Sigmoid colon (tissue), 4 donors: ENCODE measurements at regions not wholly inside any gene's neighbourhood (a gene's known extent, or its start where the extent isn't known, plus 50 kb on each side); places are given as distances from the start of the nearest gene placed in this dataset.

Source experiments
- EP300 ChIP-seq, 4 donors: sonication (generic); formaldehyde crosslinking; IDR thresholded peaks; one replicate each; pipeline ENCODE4 v1.6.1; 2017; ENCODE audit warnings: antibody characterized with exemption in 4 of 4
- POLR2A ChIP-seq, 2 donors: fragments of 450-650 bp; IDR thresholded peaks; one replicate each; pipeline ENCODE4 v1.6.1; 2016; ENCODE audit warnings: antibody characterized with exemption in 2 of 2, mild to moderate bottlenecking in 2 of 2, moderate library complexity in 2 of 2
- TF ChIP-seq, protein P1 (sequence below), 4 experiments: fragments of 450-650 bp in 3 of 4; fragments of 200-600 bp in 1 of 4; IDR thresholded peaks; one replicate each; pipeline ENCODE4 v1.5.1; 2016 to 2019; ENCODE audit warnings: antibody characterized with exemption in 4 of 4, mild to moderate bottlenecking in 3 of 4, moderate library complexity in 2 of 4

DNA sequence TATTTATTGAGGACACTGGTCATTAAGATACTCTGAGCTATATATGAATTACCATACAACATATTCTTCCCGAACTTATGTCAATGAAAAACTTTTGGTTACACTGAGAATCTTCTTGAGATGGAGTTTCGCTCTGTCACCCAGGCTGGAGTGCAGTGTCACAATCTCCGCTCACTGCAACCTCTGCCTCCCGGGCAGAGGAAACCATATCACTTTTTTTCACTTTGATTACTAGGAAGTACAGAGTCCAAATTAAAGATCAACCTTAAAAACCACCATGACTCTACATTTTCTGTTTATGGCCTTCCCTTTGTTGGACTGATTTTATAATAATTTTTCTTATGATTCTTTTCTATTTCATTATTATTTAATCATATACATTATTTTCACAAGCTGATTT, 336.5 kb downstream of the FSCB start:
- TF ChIP-seq POLR2A (IDR thresholded peaks at IDR 0.05) (no peak), EP300 (IDR thresholded peaks at IDR 0.05) (no peak)
- TF ChIP-seq, protein P1, sequence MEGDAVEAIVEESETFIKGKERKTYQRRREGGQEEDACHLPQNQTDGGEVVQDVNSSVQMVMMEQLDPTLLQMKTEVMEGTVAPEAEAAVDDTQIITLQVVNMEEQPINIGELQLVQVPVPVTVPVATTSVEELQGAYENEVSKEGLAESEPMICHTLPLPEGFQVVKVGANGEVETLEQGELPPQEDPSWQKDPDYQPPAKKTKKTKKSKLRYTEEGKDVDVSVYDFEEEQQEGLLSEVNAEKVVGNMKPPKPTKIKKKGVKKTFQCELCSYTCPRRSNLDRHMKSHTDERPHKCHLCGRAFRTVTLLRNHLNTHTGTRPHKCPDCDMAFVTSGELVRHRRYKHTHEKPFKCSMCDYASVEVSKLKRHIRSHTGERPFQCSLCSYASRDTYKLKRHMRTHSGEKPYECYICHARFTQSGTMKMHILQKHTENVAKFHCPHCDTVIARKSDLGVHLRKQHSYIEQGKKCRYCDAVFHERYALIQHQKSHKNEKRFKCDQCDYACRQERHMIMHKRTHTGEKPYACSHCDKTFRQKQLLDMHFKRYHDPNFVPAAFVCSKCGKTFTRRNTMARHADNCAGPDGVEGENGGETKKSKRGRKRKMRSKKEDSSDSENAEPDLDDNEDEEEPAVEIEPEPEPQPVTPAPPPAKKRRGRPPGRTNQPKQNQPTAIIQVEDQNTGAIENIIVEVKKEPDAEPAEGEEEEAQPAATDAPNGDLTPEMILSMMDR (IDR thresholded peaks at IDR 0.05) = no peak
